Uterus (tissue), 3 donors: ENCODE measurements at regions not wholly inside any gene's neighbourhood (a gene's known extent, or its start where the extent isn't known, plus 50 kb on each side); places are given as distances from the start of the nearest gene placed in this dataset.

Experiments
- DNase-seq, 2 donors: peaks; one replicate each; pipeline ENCODE4 v3.0.0-alpha.2; 2019 to 2020
- H3K27ac ChIP-seq, 2 donors: fragments of 200-600 bp; sonication (generic); 1 replicate in 1 of 2; 2 replicates in 1 of 2; pipeline ENCODE4 v1.5.1; 2016 to 2018
- H3K27me3 ChIP-seq, 2 donors: fragments of 200-600 bp; sonication (generic); one replicate each; pipeline ENCODE4 v1.5.1; 2018 to 2019; ENCODE audit warnings: control low read depth in 1 of 2
- H3K36me3 ChIP-seq, 2 donors: fragments of 200-600 bp; sonication (generic); one replicate each; pipeline ENCODE4 v1.5.1; 2019; ENCODE audit warnings: control low read depth in 1 of 2
- H3K4me1 ChIP-seq, 2 donors: fragments of 200-600 bp; sonication (generic); one replicate each; pipeline ENCODE4 v1.5.1; 2018 to 2019; ENCODE audit warnings: control low read depth in 1 of 2
- H3K4me3 ChIP-seq, 2 donors: fragments of 200-600 bp; sonication (generic); 1 replicate in 1 of 2; 2 replicates in 1 of 2; pipeline ENCODE4 v1.5.1; 2018 to 2019; ENCODE audit warnings: mild to moderate bottlenecking in 1 of 2
- H3K9me3 ChIP-seq, 2 donors: fragments of 200-600 bp; sonication (generic); one replicate each; pipeline ENCODE4 v1.5.1; 2019; ENCODE audit warnings: control low read depth in 1 of 2
- CTCF ChIP-seq, 4 experiments: fragments of 200-600 bp in 2 of 4; fragments of 450-650 bp in 2 of 4; sonication (generic) in 2 of 4; IDR thresholded peaks; one replicate each; pipeline ENCODE4 v1.5.1; 2016 to 2019; ENCODE audit warnings: antibody characterized with exemption in 4 of 4, mild to moderate bottlenecking in 2 of 4, moderate library complexity in 1 of 4
- POLR2A ChIP-seq, 2 donors: fragments of 450-650 bp; IDR thresholded peaks; one replicate each; pipeline ENCODE4 v1.6.1; 2016; ENCODE audit warnings: antibody characterized with exemption in 2 of 2, mild to moderate bottlenecking in 1 of 2, moderate library complexity in 1 of 2
- intact Hi-C: fragments of 100-400 bp; cut with DNase I; formaldehyde crosslinking; loops from one replicate; pipeline ENCODE4 v1.15.1; 2023; ENCODE audit warnings: low total_unique reads
- donor health status: DM: yes; HTN: yes; CAD: no.

DNA sequence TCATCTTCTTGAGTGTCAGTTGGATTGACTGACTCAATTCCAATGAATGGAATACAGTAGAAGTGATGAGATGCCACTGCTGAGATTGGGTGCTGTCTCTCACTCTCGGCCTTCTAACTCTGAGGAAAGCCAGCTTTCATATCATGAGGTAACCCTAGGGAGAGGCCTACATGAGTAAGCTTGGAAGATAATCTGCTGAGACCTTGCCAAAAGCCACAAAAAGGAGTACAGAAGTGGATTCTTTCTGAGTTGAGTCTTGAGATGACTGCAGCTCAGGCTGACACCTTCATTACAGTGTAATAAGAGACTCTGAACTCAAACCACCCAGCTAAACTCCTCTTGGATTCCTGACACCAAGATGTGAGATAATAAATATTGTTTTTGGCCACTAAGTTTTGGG is 537.4 kb upstream of the MAGEB18 start:
- Histone ChIP-seq H3K36me3 (no peaks in the 10 kb centered on the region), H3K4me3 (no peak overlapping the region), H3K9me3 (no peaks in the 10 kb centered on the region), H3K27ac (no peak overlapping the region), H3K4me1 (no peaks in the 10 kb centered on the region), H3K27me3 (no peaks in the 10 kb centered on the region)
- TF ChIP-seq CTCF (IDR thresholded peaks at IDR 0.05) (no peak), POLR2A (IDR thresholded peaks at IDR 0.05) (no peak)
- DNase-seq: no peak
- intact Hi-C loops: no loop called here

DNA sequence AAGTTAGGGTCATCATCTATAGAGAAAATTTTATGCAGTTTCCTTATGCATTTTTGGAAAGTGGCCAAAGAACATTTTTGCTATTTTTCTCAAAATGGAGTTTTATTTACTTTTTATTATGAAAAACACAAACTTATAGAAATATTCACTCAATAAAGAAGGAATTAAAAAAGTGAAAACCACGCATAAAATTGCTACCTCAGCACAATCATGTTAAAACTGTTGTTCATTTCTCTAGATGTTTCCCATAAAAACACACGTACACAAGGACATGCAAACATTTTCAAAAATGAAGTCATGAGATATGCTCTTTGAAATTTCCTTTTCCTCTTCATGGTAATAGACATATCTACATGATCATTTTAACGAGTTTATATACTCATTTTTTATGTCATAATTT is 536.8 kb upstream of the MAGEB18 start:
- TF ChIP-seq CTCF (IDR thresholded peaks at IDR 0.05) (no peak), POLR2A (IDR thresholded peaks at IDR 0.05) (no peak)
- no peak overlapping the region for H3K4me3 ChIP-seq
- intact Hi-C loops: no loop called here
- H3K36me3 ChIP-seq: no peaks in the 10 kb centered on the region
- no peaks in the 10 kb centered on the region for H3K4me1 ChIP-seq
- H3K9me3 ChIP-seq: no peaks in the 10 kb centered on the region
- DNase-seq: no peak
- H3K27ac ChIP-seq: no peak overlapping the region
- no peaks in the 10 kb centered on the region for H3K27me3 ChIP-seq

DNA sequence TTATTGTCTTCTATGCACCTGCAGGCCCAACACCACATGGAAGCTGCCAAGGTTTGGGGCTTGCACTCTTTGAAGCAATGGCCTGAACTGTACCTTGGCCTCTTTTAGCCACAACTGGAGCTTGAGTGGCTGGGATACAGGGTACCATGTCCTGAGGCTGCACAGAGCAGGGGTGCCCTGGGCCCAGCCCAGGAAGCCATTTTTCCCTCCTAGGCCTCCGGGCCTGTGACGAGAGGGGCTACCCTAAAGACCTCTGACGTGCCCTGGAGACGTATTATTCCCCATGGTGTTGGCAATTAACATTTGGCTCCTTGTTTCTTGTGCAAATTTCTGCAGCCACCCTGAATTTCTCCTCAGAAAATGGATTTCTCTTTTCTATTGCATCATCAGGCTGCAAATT is 519.9 kb upstream of the MAGEB18 start:
- no peak for DNase-seq
- Histone ChIP-seq H3K27ac (no peak overlapping the region), H3K36me3 (no peaks in the 10 kb centered on the region), H3K27me3 (no peaks in the 10 kb centered on the region), H3K4me1 (no peaks in the 10 kb centered on the region), H3K4me3 (no peak overlapping the region), H3K9me3 (no peaks in the 10 kb centered on the region)
- intact Hi-C loops: no loop called here
- no peak for TF ChIP-seq CTCF (IDR thresholded peaks at IDR 0.05)
- no peak for TF ChIP-seq POLR2A (IDR thresholded peaks at IDR 0.05)

DNA sequence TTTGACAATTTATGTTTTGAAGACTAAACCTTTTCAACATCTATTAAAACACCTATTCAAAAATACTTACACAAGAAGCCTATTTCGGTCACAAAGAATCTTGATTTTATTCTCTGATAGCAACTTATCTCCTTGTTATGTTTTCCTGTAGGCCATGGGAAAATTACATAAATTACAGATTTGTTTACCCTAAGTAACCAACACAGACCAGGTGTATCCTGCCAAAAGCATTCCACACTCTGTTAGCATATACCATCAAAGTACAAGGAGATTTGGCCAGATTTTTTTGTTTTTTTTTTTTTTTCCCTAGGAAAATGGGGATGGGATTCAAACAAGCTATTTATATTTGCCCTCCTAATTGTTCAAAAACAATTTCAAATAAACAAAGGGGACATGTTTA is 497.9 kb upstream of the MAGEB18 start:
- no peak overlapping the region for H3K27ac ChIP-seq
- DNase-seq: no peak
- H3K4me3 ChIP-seq: no peak overlapping the region
- no peak for TF ChIP-seq POLR2A (IDR thresholded peaks at IDR 0.05)
- no peaks in the 10 kb centered on the region for H3K9me3 ChIP-seq
- intact Hi-C loops: no loop called here
- no peaks in the 10 kb centered on the region for H3K4me1 ChIP-seq
- H3K36me3 ChIP-seq: no peaks in the 10 kb centered on the region
- H3K27me3 ChIP-seq: no peaks in the 10 kb centered on the region

- Histone ChIP-seq H3K36me3 (no peaks in the 10 kb centered on the region), H3K27me3 (no peaks in the 10 kb centered on the region), H3K4me3 (no peak overlapping the region), H3K9me3 (no peaks in the 10 kb centered on the region), H3K4me1 (no peaks in the 10 kb centered on the region), H3K27ac (no peak overlapping the region)
- no peak for TF ChIP-seq POLR2A (IDR thresholded peaks at IDR 0.05)
- no peak for TF ChIP-seq CTCF (IDR thresholded peaks at IDR 0.05)
- intact Hi-C loops: no loop called here
- DNase-seq: no peak
Observed at GRCh38 chrX:25646156-25646555, 492.0 kb upstream of the MAGEB18 start.

- no peaks in the 10 kb centered on the region for H3K27me3 ChIP-seq
- intact Hi-C loops: no loop called here
Observed at GRCh38 chrX:25648790-25649189, 489.4 kb upstream of the MAGEB18 start.

More at GRCh38 chrX:25648790-25649189, 489.4 kb upstream of the MAGEB18 start:
- no peaks in the 10 kb centered on the region for H3K36me3 ChIP-seq
- H3K4me3 ChIP-seq: no peak overlapping the region
- TF ChIP-seq CTCF (IDR thresholded peaks at IDR 0.05): no peak
- no peak for TF ChIP-seq POLR2A (IDR thresholded peaks at IDR 0.05)
- no peak for DNase-seq
- H3K27ac ChIP-seq: no peak overlapping the region
- H3K4me1 ChIP-seq: no peaks in the 10 kb centered on the region
- H3K9me3 ChIP-seq: no peaks in the 10 kb centered on the region
